RKO (cell line): ENCODE measurements at regions not wholly inside any gene's neighbourhood (a gene's known extent, or its start where the extent isn't known, plus 50 kb on each side); places are given as distances from the start of the nearest gene placed in this dataset.
"Not testable (repeated sequence)": the region's sequence is repeated elsewhere in the genome, so short reads cannot be mapped to it uniquely, and the experiment has no call there.

Experiments used
- DNase-seq: peaks from one replicate; pipeline ENCODE4 v3.0.0-alpha.2; 2016; ENCODE audit warnings: low spot score

DNA sequence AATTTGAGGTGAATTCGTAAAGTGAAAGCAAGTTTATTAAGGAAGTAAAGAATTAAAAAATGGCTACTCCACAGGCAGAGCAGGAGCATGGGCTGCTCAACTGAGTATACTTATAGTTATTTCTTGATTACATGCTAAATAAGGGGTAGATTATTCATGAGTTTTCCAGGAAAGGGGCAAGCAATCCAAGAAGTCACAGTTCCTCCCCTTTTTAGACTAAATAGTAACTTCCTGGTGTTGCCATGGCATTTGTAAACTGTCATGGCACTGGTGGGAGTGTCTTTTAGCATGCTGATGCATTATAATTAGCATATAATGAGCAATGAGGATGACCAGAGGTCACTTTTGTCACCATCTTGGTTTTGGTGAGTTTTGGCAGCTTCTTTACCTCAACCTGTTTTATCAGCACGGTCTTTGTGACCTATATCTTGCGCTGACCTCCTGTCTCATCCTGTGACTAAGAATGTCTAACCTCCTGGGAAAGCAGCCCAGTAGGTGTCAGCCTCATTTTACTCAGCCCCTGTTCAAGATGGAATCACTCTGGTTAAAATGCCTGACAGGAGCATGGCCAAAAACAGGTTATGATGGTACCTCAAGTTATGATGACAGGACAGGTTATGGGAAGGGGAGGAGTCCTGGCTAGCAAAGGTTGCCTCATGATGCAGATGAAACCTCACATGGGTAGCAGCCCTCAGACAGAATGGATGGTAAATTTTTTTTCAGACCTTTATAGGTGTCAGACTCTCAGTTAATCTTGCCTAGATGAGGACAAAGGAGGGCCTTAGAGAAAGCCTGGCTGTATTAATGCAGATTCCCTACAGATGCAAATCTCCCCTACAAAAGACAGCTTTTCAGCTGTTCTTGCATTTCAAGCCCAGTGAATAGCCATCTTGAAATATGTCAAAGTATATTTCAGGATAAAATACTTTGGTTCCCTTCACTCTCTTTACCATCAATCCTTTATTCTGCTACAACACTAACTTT is 49.7 kb downstream of the SIPA1L2 start:
- DNase-seq: peak; percentile 26

DNA sequence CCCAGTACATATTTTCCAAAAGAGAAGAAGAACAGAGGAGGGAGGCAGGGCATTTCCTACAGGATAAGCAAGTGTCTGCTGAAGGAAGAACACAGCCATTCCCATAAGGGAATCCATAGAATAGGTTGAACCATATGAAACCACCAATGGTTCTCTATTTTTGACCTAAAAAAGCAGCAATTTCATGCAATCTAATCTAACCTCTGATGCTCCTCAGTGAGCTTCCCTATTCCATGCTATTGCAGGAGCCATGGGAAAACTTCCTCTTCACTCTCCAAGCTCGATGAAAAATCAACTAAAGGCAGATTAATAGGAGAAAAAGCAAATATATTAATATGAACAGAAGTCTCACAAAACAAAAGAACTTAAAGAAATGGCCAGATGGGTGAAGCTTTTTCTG is 50.5 kb downstream of the SIPA1L2 start:
- no peak for DNase-seq

DNA sequence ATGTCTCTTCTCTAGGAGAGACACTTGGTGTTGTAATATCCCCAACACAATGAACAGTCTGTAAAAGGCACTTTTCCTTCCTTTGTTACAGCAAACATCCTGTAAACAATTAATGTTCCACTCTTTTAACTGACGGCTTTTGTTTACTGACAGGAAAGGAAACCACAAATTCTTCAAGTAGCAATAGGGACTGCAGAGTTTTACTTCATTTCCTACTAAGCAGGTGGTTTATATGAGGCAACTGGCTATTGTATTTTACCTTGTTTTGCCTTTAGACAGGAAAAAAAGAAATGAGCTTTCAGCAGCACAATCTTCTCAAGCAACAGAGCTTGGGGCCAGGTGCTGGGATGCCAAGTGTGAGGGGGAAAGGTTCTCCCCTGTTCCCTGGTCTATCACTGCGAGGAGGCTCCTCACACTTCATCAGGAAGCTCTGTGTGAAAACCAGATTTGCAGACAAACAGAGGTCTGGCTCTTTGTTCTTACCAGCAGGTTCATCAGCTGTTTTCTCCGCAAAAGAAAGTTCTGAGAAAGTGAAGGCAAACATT is 51.2 kb downstream of the SIPA1L2 start:
- DNase-seq: no peak

DNA sequence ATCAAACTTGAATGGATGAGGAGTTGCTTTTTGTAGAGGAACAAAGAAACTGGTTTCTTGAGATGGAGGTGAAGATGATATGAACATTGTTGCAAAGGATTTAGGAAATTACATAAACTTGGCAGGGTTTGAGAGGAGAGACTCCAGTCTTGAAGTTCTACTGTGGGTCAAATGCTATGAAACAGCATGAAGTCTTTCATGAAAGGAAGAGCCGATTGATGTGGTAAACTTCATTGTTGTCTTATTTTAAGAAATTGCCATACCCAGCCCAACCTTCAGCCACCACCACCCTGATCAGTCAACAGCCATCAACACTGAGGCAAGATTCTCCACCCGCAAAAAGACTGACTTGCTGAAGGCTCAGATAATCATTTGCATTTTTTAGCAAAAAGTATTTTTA is 52.2 kb downstream of the SIPA1L2 start:
- DNase-seq: no peak

DNA sequence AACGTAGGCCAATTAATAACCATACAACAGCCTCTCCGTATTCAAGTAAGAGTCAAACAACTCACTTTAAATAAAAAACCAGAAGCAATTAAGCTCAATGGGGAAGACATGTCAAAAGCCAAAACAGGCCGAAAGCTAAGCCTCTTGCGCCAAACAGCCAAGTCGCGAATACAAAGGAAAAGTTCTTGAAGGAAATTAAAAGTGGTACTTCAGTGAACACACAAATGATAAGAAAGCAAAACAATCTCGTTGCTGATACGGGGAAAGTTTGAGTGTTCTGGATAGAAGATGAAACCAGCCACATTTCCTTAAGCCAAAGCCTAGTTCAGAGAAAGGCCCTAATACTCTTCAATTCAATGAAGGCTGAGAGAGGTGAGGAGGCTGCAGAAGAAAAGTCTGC is 53.4 kb downstream of the SIPA1L2 start:
- DNase-seq: no peak

DNA sequence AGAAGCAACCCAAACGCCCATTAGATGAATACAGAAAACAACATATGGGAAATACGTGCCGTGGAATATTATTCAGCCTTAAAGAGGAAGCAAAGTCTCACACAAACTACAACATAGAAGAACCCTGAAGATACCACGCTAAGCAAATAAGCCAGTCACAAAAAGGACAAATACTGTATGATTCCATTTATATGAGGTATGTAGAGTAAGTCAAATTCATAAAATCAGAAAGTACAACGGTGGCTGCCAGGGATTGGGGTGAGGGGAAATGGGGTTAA is 54.2 kb downstream of the SIPA1L2 start:
- no peak for DNase-seq

DNA sequence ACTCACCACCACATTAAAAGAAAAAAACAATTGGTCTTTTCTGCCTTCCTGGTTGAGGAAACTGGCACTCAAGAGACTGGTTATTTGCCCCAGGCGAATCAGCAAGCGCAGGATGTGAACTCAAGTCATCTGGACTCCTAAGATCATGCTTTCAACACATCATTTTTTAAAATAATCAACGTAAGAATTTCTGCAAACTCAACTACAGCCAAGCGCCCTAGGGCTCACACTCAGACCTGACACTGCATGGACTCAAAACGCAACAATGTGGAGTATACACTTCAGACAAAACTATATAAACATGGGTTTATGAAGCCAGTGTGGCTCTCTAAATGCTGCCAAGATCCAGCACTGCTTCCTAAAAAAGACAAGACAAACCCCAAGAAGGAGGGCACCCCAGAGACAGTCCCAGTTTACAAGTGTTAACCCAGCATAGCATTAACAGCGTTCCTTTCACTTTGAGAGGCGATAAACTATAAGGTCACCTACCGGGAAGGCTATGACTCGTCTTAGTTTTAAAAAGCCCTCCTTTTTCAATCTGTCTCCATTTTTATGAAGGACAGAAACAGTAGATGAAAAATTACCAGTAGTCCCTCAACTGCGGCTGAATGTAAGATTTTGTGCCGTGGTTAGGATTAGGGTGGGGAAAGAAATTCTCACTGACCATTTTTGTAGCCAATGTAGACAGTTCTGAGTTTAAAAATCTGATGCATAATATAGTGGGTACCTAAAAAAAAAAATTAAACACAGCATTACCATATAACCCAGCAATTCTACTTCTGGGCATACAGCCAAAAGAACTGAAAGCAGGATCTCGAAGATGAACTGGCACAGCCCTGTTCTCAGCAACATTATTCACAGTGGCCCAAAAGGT is 54.8 kb downstream of the SIPA1L2 start:
- DNase-seq: no peak

DNA sequence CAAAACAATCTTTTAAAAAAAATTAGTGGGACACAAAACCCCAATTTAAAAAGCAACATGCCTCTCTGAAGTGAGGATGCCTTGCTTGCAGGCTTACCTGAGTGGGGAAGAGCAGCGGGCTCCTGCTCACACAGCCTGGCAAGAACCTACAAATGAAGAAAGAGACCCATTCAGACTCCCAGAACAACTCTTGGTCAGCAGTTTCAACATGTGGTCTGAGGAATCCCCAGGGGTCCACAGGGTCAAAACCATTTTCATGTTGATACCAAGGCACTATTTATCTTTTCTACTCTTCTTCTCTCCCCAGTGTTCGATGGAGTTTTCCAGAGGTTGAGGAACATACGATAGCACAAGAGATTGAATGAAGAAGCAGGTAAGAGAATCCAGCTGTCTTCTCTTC is 55.9 kb downstream of the SIPA1L2 start:
- DNase-seq: no peak

DNA sequence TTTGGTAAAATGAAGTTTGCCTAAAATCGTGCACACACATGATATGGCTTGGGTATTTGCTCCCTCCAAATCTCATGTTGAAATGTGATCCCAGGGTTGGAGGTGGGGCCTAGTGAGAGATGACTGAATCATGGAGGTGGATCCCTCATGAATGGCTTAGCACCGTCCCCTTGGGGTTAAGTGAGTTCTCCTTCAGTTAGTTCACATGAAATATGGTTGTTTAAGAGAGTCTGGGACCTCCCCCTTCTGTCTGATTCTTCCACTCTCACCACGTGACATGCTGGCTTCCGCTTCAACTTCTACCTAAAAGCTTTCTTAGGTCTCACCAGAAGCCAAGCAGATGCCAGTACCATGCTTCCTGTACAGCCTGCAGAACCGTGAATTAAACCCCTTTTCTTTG is 58.4 kb downstream of the SIPA1L2 start:
- DNase-seq: peak; percentile 1

DNA sequence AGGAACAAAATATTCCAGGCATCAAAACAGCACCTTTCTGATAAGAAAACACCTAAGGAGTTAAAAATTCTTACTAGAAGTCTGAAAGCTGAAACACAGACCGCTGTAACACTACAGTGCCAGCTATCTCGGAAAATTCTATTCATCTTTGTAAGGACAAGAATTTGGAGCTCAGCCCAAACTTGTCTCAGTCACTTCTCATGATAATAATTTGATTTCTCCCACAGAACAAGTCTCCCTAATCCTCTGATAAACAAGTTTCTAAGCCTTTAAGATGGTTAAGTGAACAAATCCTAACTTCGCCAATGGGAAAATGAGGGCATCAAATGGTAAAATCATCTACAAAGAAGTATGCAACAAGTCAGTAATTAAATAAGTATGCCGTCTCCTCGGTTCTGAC is 59.9 kb downstream of the SIPA1L2 start:
- no peak for DNase-seq

DNA sequence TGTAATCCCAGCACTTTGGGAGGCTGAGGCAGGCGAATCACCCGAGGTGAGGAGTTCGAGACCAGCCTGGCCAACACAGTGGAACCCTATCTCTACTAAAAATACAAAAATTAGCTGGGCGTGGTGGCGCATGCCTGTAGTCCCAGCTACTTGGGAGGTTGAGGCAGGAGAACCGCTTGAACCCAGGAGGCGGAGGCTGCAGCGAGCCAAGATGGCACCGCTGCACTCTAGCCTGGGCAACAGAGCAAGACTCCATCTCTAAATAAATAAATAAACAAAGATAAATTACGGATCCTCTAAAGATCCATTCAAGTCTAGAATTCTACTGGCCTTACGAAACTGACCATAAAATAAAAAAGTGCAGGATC is 60.4 kb downstream of the SIPA1L2 start:
- DNase-seq: not testable (repeated sequence)

DNA sequence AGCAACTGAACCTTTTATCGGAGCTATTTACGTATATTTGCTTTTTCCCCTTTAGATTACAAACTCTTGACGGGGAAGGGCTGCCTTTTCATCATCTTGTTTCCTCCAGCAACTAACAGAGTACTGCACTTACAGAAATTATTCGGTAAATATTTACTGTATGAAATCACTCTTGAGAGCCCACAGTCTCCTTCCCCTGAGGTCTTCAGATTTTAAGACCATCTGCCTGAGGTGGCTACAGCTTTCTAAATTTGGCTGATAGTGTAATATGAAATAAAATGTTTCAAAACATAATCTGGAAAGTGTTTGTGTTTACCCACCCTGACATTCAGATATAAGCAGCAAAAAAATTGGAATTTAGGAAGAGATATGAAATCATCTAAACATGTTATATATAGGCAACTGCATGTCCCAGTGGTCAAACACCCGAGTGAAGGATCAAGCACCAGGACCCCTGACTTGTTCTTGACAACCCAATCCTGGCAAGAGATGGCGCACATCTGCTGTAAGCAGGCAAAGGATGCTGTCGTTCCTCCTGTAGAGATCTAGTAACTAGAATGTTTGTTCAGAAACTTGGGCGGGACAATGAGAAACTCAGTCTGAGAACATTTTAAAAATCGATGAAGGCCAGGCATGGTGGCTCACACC is 60.9 kb downstream of the SIPA1L2 start:
- no peak for DNase-seq

DNA sequence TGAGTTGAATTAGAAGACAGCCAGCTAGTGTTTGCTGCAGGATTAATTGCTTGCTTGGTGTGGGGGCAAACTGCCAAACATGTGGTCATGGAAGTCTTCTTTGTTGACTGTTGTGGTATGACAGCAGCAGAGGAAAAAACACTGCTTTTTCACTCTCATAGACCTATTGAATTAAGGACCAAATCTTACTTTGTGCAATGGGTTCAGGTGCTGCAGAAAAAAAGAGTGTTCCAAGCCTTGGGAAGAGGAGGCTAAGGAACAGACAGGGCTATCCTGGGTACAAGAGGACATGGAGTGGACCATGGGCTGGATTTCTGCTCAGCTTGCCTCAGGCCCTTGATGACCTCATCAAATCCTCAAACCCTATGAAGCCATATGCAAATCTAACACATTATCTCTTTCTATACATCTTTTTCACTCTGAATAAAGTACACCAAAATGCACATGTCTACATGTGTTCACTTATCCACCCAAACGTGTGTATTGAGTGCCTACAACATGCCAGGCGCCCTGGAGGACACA is 61.5 kb downstream of the SIPA1L2 start:
- DNase-seq: no peak

DNA sequence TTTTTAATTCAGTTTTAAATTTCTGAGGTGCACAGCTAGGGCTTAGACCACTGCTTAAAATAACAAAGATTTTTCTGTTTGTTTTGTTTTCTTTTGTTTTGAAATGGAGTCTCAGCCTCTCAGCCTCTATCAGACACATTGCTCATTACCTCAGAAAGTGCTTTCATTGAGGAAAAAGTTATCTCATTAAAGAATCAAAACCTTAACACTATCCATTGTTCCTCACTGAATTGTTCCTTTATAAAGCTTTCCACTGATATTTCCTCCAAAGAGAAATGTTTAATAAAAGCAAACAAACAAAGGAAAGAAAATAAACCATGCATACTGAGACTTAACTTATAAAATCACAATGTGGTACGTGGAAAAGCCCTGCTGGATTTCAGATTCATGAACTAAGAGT is 63.8 kb downstream of the SIPA1L2 start:
- no peak for DNase-seq

DNA sequence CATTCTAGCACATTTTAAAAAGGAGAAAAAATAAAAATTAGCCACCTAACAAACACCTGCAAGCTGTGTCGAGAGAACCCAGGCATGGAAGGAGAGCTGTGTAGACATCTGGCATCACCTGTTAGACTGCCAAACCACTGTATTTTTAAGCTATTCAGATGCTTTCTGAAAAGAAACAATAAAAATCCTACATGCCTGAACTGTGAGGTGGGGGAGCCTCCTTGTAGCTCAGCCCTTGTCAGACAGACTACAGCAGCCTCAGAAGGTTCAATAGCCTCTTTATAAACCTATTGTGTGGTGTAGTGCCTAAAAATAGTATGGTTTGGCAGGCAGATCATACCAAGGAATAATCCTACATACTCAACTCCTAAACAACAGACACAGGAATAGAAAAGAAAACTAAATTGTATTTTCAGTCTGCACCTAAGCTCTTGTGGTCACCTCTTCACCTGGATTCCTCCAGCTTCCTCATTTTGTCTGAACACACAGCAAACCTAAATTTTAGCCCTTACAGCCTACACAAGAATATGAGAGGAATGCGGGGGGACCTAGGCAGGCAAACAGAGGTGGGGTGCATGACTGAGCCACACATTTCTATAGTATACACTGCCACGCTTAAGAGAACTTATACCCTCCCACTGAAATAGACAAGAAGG is 67.0 kb downstream of the SIPA1L2 start:
- no peak for DNase-seq

DNA sequence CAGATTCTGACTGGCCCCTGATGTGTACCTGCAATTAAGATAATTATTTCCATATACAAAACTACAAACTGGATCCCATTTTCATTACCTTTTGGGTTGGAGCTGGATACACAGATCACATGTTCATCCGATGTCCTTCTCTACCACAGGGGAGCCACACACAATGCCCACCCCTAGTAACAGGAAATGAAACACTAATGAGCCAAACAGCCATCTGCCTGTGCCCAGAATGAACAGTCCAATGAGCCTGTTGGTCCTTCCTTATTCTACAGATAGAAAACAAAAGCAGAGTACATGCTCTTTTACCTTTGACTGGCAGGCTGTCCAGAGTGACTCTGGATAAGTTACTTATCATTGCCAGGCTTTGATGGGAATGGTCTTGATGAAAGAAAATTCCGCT is 68.6 kb downstream of the SIPA1L2 start:
- DNase-seq: no peak

DNA sequence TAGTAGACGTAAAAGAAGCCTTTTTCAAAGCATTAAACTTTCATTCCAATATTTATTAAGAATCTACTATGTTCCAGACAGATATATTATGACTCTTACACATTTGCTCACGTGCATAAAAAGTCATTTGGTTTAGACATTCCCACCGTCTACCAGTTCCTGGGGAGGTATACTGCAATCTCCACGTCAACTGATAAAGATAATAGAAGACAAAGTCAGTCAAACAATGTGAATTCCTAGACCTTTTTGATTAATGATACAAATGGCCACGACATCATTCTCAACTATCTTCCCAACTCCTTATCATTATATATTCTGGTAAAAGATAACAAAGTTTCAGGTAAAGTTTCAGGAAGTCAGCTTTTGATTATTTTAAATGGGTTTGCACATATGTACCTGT is 69.0 kb downstream of the SIPA1L2 start:
- DNase-seq: no peak

DNA sequence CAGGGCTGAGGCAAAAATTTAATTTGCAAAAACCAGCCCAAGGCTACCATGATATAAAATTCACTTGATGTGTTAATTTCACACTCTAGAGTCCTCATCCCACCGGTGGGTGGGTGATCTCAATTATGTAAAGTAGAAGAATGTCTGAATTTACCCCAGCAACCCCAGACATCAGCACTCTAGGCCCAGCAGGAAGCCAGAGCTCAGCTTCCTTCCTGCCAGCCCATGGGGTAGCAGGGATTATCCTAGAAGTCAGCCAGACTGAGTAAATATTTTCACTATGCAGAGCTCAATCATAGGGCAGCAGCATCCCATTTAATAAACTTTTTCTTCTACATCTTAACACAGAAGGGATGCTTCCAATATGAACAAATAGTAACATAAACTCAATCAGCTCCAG is 71.0 kb downstream of the SIPA1L2 start:
- DNase-seq: no peak

DNA sequence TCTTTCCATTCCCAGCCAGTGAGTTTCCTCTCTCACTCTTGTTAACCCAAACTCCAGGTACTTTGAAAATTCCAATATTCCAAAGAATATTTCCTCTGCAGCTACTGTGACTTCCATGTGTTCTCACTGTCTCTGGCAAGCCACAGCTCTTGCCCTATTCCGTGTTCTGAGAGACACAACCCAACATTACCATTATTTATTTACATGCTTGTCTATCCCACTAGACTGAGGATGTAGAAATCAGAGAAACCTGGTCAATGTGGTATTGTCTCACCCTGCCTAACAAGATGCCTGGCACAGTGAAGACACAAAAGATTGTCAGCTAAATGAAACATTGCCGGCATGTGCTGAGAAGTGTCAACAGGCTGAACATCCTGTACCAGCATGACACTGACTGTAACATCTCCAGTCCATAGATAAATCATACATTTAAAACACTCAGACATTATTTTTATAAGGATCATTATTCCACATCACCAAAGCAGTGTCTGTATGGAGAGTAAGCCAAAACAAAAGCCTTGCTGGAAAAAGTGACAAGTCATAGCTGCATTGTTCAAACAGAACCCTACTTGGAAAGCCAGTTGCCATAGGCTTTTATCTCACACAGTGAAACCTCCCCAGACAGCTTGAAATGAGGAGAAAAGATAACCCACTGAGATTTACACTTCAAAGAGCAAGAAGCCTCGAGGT is 72.3 kb downstream of the SIPA1L2 start:
- no peak for DNase-seq

DNA sequence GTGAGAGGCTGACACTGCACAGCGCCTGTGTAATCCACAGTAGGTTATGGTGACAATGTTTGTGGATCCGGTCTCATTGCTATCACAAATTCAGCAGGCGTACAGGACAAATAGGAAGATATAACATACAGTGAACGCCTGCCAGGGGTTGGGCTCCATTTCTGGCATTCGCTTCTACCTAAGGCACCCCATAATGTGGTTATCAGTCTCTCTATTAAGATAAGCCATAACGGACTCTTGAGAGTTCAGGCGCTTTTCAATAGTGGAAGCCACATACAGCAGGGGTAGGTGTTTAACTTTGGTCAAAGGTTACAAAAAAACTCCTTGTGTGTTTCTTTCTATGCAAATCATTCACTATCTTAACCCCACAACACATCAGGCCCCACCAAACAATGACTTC is 72.8 kb downstream of the SIPA1L2 start:
- DNase-seq: no peak

DNA sequence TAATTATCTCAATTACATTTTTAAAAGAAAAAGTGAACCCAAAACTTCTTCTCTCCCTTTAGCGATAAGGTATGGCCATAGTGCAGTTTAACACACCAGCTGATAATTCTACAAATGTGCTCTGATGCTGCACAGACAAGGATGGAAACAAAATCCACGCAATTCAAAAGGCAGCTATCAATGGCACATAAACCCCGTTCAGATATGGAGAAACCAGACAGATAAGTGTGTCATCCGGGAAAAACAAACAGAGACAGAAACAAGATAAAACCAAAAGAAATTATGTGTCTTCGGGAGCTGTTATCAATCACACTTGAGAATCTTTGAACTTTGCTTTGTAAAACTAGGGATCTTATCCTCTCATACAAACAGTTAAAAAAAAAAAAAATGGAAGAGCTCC is 73.6 kb downstream of the SIPA1L2 start:
- DNase-seq: no peak
